Tibial artery (tissue), 4 donors: ENCODE measurements at regions not wholly inside any gene's neighbourhood (a gene's known extent, or its start where the extent isn't known, plus 50 kb on each side); places are given as distances from the start of the nearest gene placed in this dataset.

Experiments used
- DNase-seq, 2 donors: peaks; one replicate each; pipeline ENCODE4 v3.0.0-alpha.2; 2019
- H3K27ac ChIP-seq, 2 donors: fragments of 200-600 bp; sonication (generic) in 1 of 2; 1 replicate in 1 of 2; 2 replicates in 1 of 2; pipeline ENCODE4 v1.5.1; 2018 to 2019; ENCODE audit warnings: mild to moderate bottlenecking in 1 of 2
- H3K27me3 ChIP-seq, 2 donors: fragments of 200-600 bp; sonication (generic) in 1 of 2; one replicate each; pipeline versions ENCODE4 v1.5.1 to v1.6.0; 2016 to 2019
- H3K36me3 ChIP-seq, 3 donors: fragments of 200-600 bp; sonication (generic) in 2 of 3; one replicate each; pipeline ENCODE4 v1.5.1; 2016 to 2019; ENCODE audit warnings: mild to moderate bottlenecking in 2 of 3
- H3K4me1 ChIP-seq, 4 donors: fragments of 200-600 bp; sonication (generic) in 2 of 4; 1 replicate in 3 of 4; 2 replicates in 1 of 4; pipeline ENCODE4 v1.5.1; 2016 to 2019
- H3K4me3 ChIP-seq, 2 donors: fragments of 200-600 bp; sonication (generic) in 1 of 2; 1 replicate in 1 of 2; 2 replicates in 1 of 2; pipeline ENCODE4 v1.5.1; 2018 to 2019; ENCODE audit warnings: mild to moderate bottlenecking in 2 of 2
- H3K9me3 ChIP-seq, 3 donors: fragments of 200-600 bp; sonication (generic) in 1 of 3; one replicate each; pipeline ENCODE4 v1.5.1; 2016 to 2019
- CTCF ChIP-seq, 2 experiments: fragments of 200-600 bp in 1 of 2; fragments of 450-650 bp in 1 of 2; IDR thresholded peaks; one replicate each; pipeline ENCODE4 v1.5.1; 2017 to 2019; ENCODE audit warnings: antibody characterized with exemption in 2 of 2, mild to moderate bottlenecking in 1 of 2, moderate library complexity in 1 of 2
- intact Hi-C: fragments of 100-400 bp; cut with DNase I; formaldehyde crosslinking; loops from one replicate; pipeline ENCODE4 v1.15.0; 2023; ENCODE audit warnings: low total_unique reads

GRCh38 chr2:16387461-16387984 is 278.1 kb downstream of the CYRIA start:
- no peaks in the 10 kb centered on the region for H3K9me3 ChIP-seq
- no peak for TF ChIP-seq CTCF (IDR thresholded peaks at IDR 0.05)
- no peaks in the 10 kb centered on the region for H3K27me3 ChIP-seq
- H3K4me3 ChIP-seq, result no peak overlapping the region
- H3K36me3 ChIP-seq, result no peaks in the 10 kb centered on the region
- no peak overlapping the region for H3K27ac ChIP-seq
- intact Hi-C loops, result no loop called here
- no peak for DNase-seq
- H3K4me1 ChIP-seq, result no peaks in the 10 kb centered on the region

- Histone ChIP-seq H3K27ac (no peak overlapping the region), H3K27me3 (no peaks in the 10 kb centered on the region), H3K9me3 (no peaks in the 10 kb centered on the region), H3K4me1 (no peaks in the 10 kb centered on the region), H3K4me3 (no peak overlapping the region), H3K36me3 (no peaks in the 10 kb centered on the region)
- DNase-seq, result no peak
- intact Hi-C loops, result no loop called here
- TF ChIP-seq CTCF (IDR thresholded peaks at IDR 0.05), result no peak
These were observed 279.2 kb downstream of the CYRIA start for GRCh38 chr2:16386431-16386830.

GRCh38 chr2:16386031-16386430 is 279.6 kb downstream of the CYRIA start:
- Histone ChIP-seq H3K27ac (no peak overlapping the region), H3K36me3 (no peaks in the 10 kb centered on the region), H3K4me1 (no peaks in the 10 kb centered on the region), H3K9me3 (no peaks in the 10 kb centered on the region), H3K4me3 (no peak overlapping the region), H3K27me3 (no peaks in the 10 kb centered on the region)
- no peak for TF ChIP-seq CTCF (IDR thresholded peaks at IDR 0.05)
- intact Hi-C loops, result no loop called here
- no peak for DNase-seq

- no peak for TF ChIP-seq CTCF (IDR thresholded peaks at IDR 0.05)
- Histone ChIP-seq H3K36me3 (no peaks in the 10 kb centered on the region), H3K9me3 (no peaks in the 10 kb centered on the region), H3K4me3 (no peak overlapping the region), H3K27me3 (no peaks in the 10 kb centered on the region), H3K27ac (no peak overlapping the region), H3K4me1 (no peaks in the 10 kb centered on the region)
- no peak for DNase-seq
- intact Hi-C loops, result no loop called here
These were observed 280.3 kb downstream of the CYRIA start for GRCh38 chr2:16385341-16385740.

- DNase-seq, result no peak
- no peaks in the 10 kb centered on the region for H3K4me1 ChIP-seq
- TF ChIP-seq CTCF (IDR thresholded peaks at IDR 0.05), result no peak
- no peaks in the 10 kb centered on the region for H3K27me3 ChIP-seq
- no peak overlapping the region for H3K4me3 ChIP-seq
- H3K9me3 ChIP-seq, result no peaks in the 10 kb centered on the region
- no peak overlapping the region for H3K27ac ChIP-seq
- H3K36me3 ChIP-seq, result no peaks in the 10 kb centered on the region
- intact Hi-C loops, result no loop called here
These were observed 282.2 kb downstream of the CYRIA start for GRCh38 chr2:16383411-16383810.

- no peak overlapping the region for H3K27ac ChIP-seq
- no peak for DNase-seq
- no peaks in the 10 kb centered on the region for H3K36me3 ChIP-seq
- intact Hi-C loops, result no loop called here
- no peaks in the 10 kb centered on the region for H3K27me3 ChIP-seq
- no peak overlapping the region for H3K4me3 ChIP-seq
- H3K4me1 ChIP-seq, result no peaks in the 10 kb centered on the region
- no peaks in the 10 kb centered on the region for H3K9me3 ChIP-seq
- no peak for TF ChIP-seq CTCF (IDR thresholded peaks at IDR 0.05)
These were observed 283.2 kb downstream of the CYRIA start for GRCh38 chr2:16382451-16382850.
